SK-N-SH treated with all-trans-retinoic acid at 6 μM for 48 hours (cell line): ENCODE measurements at regions not wholly inside any gene's neighbourhood (a gene's known extent, or its start where the extent isn't known, plus 50 kb on each side); places are given as distances from the start of the nearest gene placed in this dataset.
"Not testable (repeated sequence)": the region's sequence is repeated elsewhere in the genome, so short reads cannot be mapped to it uniquely, and the experiment has no call there.

Experiments
- ARNTL ChIP-seq: fragments of 450-650 bp; formaldehyde crosslinking; IDR thresholded peaks from 2 replicates; pipeline ENCODE4 v1.5.0; 2020; ENCODE audit warnings: low read depth, mild to moderate bottlenecking, moderate library complexity, borderline replicate concordance
- BACH2 ChIP-seq: fragments of 250-450 bp; sonication (Bioruptor Pico); IDR thresholded peaks from 2 replicates; pipeline ENCODE4 v1.9.0; 2021; ENCODE audit warnings: mild to moderate bottlenecking, borderline replicate concordance
- CSDC2 ChIP-seq: fragments of 250-450 bp; sonication (Bioruptor Pico); IDR thresholded peaks from 2 replicates; pipeline ENCODE4 v1.5.0; 2020; ENCODE audit warnings: mild to moderate bottlenecking, moderate library complexity
- CSRNP3 ChIP-seq: fragments of 250-450 bp; sonication (Bioruptor Pico); IDR thresholded peaks from 2 replicates; pipeline ENCODE4 v1.5.1; 2021; ENCODE audit warnings: mild to moderate bottlenecking, moderate library complexity
- ESRRG ChIP-seq: fragments of 250-450 bp; sonication (Bioruptor Pico); IDR thresholded peaks from 2 replicates; pipeline ENCODE4 v1.6.1; 2021; ENCODE audit warnings: mild to moderate bottlenecking
- GLIS3 ChIP-seq: fragments of 250-450 bp; sonication (Bioruptor Pico); IDR thresholded peaks from 2 replicates; pipeline ENCODE4 v1.5.0; 2020; ENCODE audit warnings: mild to moderate bottlenecking, moderate library complexity
- ISL1 ChIP-seq: fragments of 250-450 bp; sonication (Bioruptor Pico); IDR thresholded peaks from 2 replicates; pipeline ENCODE4 v2.1.2; 2022; ENCODE audit warnings: mild to moderate bottlenecking, moderate library complexity
- OSR1 ChIP-seq: fragments of 250-450 bp; sonication (Bioruptor Pico); IDR thresholded peaks from 2 replicates; pipeline ENCODE4 v1.8.0; 2022; ENCODE audit warnings: moderate library complexity, mild to moderate bottlenecking, inconsistent platforms
- PATZ1 ChIP-seq: fragments of 250-450 bp; sonication (Bioruptor Pico); IDR thresholded peaks from 2 replicates; pipeline ENCODE4 v1.8.0; 2020; ENCODE audit warnings: mild to moderate bottlenecking, moderate library complexity, borderline replicate concordance
- PPARA ChIP-seq: fragments of 250-450 bp; sonication (Bioruptor Pico); IDR thresholded peaks from 2 replicates; pipeline ENCODE4 v1.5.0; 2020; ENCODE audit warnings: mild to moderate bottlenecking, borderline replicate concordance
- SNAI2 ChIP-seq: fragments of 250-450 bp; sonication (Bioruptor Pico); IDR thresholded peaks from 2 replicates; pipeline ENCODE4 v1.5.0; 2020; ENCODE audit warnings: mild to moderate bottlenecking, moderate library complexity
- TCF4 ChIP-seq: fragments of 250-450 bp; sonication (Bioruptor Pico); IDR thresholded peaks from 2 replicates; pipeline ENCODE4 v1.8.0; 2021; ENCODE audit warnings: mild to moderate bottlenecking, moderate library complexity, borderline replicate concordance
- ZFP30 ChIP-seq: fragments of 450-650 bp; formaldehyde crosslinking; IDR thresholded peaks from 2 replicates; pipeline ENCODE4 v1.5.0; 2022; ENCODE audit warnings: mild to moderate bottlenecking, moderate library complexity
- ZNF70 ChIP-seq: fragments of 450-650 bp; formaldehyde crosslinking; IDR thresholded peaks from 2 replicates; pipeline ENCODE4 v1.5.0; 2020; ENCODE audit warnings: mild to moderate bottlenecking, moderate library complexity

GRCh38 chr12:58336581-58337242 is 395.3 kb downstream of the ATP23 start:
- not testable (repeated sequence) for TF ChIP-seq ZFP30; BACH2; SNAI2; CSDC2 (CRISPR knock-in tag); CSRNP3 (CRISPR knock-in tag); ARNTL (CRISPR knock-in tag); ISL1 (CRISPR knock-in tag); GLIS3 (CRISPR knock-in tag); PPARA (CRISPR knock-in tag); ZNF70 (CRISPR knock-in tag); TCF4 (CRISPR knock-in tag); PATZ1 (CRISPR knock-in tag); OSR1 (CRISPR knock-in tag); ESRRG (CRISPR knock-in tag)
